K562 (cell line): ENCODE measurements at regions not wholly inside any gene's neighbourhood (a gene's known extent, or its start where the extent isn't known, plus 50 kb on each side); places are given as distances from the start of the nearest gene placed in this dataset.

Experiments
- HBP1 ChIP-seq: fragments of 450-650 bp; formaldehyde crosslinking; IDR thresholded peaks from 2 replicates; pipeline ENCODE4 v1.4.0; 2022; ENCODE audit warnings: missing genetic modification characterization
- HNRNPUL1 ChIP-seq: fragments of 200-400 bp; formaldehyde crosslinking; IDR thresholded peaks from 2 replicates; pipeline ENCODE4 v1.6.1; 2017; ENCODE audit warnings: low read length
- MLX ChIP-seq, 2 experiments: fragments of 450-650 bp in 1 of 2; sonication (generic) in 1 of 2; formaldehyde crosslinking; conservative IDR thresholded peaks; 2 replicates each; pipeline versions ENCODE4 v1.4.0 to v1.8.1; 2020 to 2022; ENCODE audit warnings: mild to moderate bottlenecking in 1 of 2, missing genetic modification reagents in 1 of 2
- NR3C1 ChIP-seq: sonication (generic); formaldehyde crosslinking; IDR thresholded peaks from 2 replicates; pipeline ENCODE4 v1.8.1; 2022; ENCODE audit warnings: missing genetic modification reagents
- PHB ChIP-seq: fragments of 250-450 bp; sonication (Bioruptor Pico); IDR thresholded peaks from 2 replicates; pipeline ENCODE4 v1.5.0; 2021
- RB1 ChIP-seq: fragments of 450-650 bp; IDR thresholded peaks from 2 replicates; pipeline ENCODE4 v1.6.1; 2017; ENCODE audit warnings: low read depth, mild to moderate bottlenecking
- RERE ChIP-seq: sonication (generic); formaldehyde crosslinking; IDR thresholded peaks from 2 replicates; pipeline ENCODE4 v1.8.0; 2023; ENCODE audit warnings: missing genetic modification reagents, mild to moderate bottlenecking, borderline replicate concordance
- ZNF175 ChIP-seq: fragments of 200-800 bp; sonication (Bioruptor generic); IDR thresholded peaks from 2 replicates; pipeline ENCODE4 v1.6.1; 2016; ENCODE audit warnings: low read depth, mild to moderate bottlenecking, missing genetic modification characterization, missing compliant biosample characterization
- TF ChIP-seq, protein P1 (sequence below): fragments of 250-450 bp; sonication (Bioruptor Pico); IDR thresholded peaks from 2 replicates; pipeline ENCODE4 v1.5.0; 2020; ENCODE audit warnings: mild to moderate bottlenecking, borderline replicate concordance
- TF ChIP-seq, protein P2 (sequence below): sonication (generic); formaldehyde crosslinking; IDR thresholded peaks from 2 replicates; pipeline ENCODE4 v1.8.1; 2023; ENCODE audit warnings: mild to moderate bottlenecking, missing genetic modification reagents
- TF ChIP-seq, protein P3 (sequence below): fragments of 450-650 bp; IDR thresholded peaks from 2 replicates; pipeline ENCODE4 v1.6.1; 2017; ENCODE audit warnings: mild to moderate bottlenecking, moderate library complexity

- 0 out of 4 replicates have a peak, but pooled peaks of 1 of the 2 experiments have one; percentile 19 for TF ChIP-seq MLX (CRISPR knock-in tag; conservative IDR thresholded peaks at IDR 0.05)
- no peak for TF ChIP-seq PHB (CRISPR knock-in tag)
- TF ChIP-seq HNRNPUL1: no peak
- no peak for TF ChIP-seq NR3C1 (CRISPR knock-in tag)
- TF ChIP-seq RB1: 0 out of 2 replicates have a peak, but pooled peaks have one; percentile 20
- TF ChIP-seq, protein P1, sequence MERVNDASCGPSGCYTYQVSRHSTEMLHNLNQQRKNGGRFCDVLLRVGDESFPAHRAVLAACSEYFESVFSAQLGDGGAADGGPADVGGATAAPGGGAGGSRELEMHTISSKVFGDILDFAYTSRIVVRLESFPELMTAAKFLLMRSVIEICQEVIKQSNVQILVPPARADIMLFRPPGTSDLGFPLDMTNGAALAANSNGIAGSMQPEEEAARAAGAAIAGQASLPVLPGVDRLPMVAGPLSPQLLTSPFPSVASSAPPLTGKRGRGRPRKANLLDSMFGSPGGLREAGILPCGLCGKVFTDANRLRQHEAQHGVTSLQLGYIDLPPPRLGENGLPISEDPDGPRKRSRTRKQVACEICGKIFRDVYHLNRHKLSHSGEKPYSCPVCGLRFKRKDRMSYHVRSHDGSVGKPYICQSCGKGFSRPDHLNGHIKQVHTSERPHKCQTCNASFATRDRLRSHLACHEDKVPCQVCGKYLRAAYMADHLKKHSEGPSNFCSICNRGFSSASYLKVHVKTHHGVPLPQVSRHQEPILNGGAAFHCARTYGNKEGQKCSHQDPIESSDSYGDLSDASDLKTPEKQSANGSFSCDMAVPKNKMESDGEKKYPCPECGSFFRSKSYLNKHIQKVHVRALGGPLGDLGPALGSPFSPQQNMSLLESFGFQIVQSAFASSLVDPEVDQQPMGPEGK: no peak
- no peak for TF ChIP-seq HBP1 (CRISPR knock-in tag)
- TF ChIP-seq ZNF175 (CRISPR knock-in tag): peak; percentile 44; the same call in 1 of the 2 replicates
- TF ChIP-seq, protein P2, sequence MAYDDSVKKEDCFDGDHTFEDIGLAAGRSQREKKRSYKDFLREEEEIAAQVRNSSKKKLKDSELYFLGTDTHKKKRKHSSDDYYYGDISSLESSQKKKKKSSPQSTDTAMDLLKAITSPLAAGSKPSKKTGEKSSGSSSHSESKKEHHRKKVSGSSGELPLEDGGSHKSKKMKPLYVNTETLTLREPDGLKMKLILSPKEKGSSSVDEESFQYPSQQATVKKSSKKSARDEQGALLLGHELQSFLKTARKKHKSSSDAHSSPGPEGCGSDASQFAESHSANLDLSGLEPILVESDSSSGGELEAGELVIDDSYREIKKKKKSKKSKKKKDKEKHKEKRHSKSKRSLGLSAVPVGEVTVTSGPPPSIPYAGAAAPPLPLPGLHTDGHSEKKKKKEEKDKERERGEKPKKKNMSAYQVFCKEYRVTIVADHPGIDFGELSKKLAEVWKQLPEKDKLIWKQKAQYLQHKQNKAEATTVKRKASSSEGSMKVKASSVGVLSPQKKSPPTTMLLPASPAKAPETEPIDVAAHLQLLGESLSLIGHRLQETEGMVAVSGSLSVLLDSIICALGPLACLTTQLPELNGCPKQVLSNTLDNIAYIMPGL (CRISPR knock-in tag): no peak
- TF ChIP-seq RERE: no peak
- TF ChIP-seq, protein P3, sequence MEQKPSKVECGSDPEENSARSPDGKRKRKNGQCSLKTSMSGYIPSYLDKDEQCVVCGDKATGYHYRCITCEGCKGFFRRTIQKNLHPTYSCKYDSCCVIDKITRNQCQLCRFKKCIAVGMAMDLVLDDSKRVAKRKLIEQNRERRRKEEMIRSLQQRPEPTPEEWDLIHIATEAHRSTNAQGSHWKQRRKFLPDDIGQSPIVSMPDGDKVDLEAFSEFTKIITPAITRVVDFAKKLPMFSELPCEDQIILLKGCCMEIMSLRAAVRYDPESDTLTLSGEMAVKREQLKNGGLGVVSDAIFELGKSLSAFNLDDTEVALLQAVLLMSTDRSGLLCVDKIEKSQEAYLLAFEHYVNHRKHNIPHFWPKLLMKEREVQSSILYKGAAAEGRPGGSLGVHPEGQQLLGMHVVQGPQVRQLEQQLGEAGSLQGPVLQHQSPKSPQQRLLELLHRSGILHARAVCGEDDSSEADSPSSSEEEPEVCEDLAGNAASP: no peak
Measured at GRCh38 chr9:129406278-129407225, 214.3 kb downstream of the C9orf50 start (continued).
